HG02852 (cell line): ENCODE measurements at regions not wholly inside any gene's neighbourhood (a gene's known extent, or its start where the extent isn't known, plus 50 kb on each side); places are given as distances from the start of the nearest gene placed in this dataset.

Source experiments
- ATAC-seq: cut with Tn5 transposase; IDR thresholded peaks from one replicate; pipeline ENCODE4 v1.9.1; 2021; ENCODE audit warnings: mild to moderate bottlenecking, moderate library complexity; ENCODE audit not compliant: unreplicated experiment

- no peak for ATAC-seq
Measured at GRCh38 chr1:55374801-55375616, 159.8 kb upstream of the USP24 start.

- no peak for ATAC-seq
Measured at GRCh38 chr1:55374216-55374615, 159.1 kb upstream of the USP24 start.

GRCh38 chr1:55369474-55369873 lies 154.3 kb upstream of the USP24 start:
- no peak for ATAC-seq

DNA sequence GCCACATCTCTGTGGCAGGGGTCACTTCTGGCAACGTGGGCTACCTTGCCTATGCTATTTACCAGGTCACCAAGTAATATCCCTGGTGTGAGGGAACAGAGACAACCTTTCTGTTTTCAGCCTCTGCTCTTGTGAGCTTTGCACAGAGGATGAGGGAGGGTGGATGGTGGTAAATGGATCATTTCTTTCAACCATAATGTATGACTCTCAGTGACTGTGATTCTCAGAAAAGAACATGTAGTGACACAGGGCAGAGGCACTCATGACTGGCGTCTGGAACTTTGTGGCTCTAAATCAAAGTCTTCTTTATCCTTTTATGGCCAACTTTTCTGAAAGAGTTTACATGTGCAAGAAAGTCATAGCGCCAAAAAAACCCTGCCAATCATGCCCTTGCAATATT lies 153.5 kb upstream of the USP24 start:
- no peak for ATAC-seq

DNA sequence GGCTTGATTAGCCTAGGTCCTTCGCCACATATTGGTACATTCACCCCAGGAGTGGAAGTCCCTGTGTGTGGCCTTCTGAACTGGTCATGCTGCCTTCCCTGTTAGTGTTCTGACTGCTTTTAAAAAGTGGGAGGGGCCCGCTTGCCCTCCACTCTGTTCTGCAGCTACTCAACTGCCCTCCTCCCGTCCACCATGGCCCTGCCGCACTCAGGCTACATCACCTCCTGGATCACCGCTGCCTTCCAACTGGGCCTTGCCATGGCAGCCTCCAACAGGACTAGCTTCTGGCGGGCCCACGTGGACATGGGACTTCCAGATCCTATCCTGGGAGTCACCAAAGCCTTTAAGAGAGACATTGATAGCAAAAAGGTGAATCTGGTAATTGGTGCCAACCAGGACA lies 152.1 kb upstream of the USP24 start:
- no peak for ATAC-seq

GRCh38 chr1:55364216-55364615 lies 149.1 kb upstream of the USP24 start:
- no peak for ATAC-seq

DNA sequence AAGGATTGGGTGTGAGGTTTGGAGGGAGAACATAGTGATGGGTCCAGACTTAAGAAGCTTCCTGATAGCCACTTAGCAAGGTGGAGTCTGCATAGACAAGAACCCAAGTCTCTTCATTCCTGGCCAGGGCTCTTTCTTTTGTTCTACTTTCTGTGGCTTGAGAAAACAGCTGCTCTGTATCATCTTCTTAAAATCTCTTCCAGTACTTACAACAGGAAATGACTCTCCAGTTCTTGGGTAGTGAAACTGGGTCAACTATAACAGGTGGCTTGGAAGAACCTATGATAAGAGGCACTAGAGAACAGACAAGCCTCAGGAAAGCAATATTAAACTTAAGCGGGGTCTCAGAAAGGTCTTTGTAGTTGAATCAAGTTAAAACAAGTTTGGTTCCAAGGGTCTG lies 148.1 kb upstream of the USP24 start:
- ATAC-seq = no peak

- ATAC-seq = no peak
Measured at GRCh38 chr1:55362558-55362957, 147.4 kb upstream of the USP24 start.

DNA sequence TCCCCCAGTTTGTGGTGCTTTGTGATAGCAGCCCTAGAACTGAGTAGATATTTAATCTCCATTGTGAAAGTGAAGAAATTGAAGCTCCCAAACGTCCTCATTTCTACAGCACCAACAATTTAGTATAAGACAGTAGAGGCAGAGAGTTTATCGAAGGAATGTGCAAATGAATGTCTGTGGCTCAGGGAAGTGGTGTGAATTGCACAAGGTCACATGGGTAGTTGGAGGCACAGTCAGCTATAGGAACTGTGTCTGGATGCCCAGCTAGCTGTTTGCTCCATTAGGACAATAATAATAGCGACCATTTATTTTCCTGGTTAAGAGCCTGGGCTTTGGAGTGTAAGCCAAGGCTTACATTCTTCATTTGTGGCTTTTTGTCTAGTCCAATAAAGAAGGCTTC lies 144.4 kb upstream of the USP24 start:
- no peak for ATAC-seq

GRCh38 chr1:55358581-55358980 lies 143.4 kb upstream of the USP24 start:
- ATAC-seq = no peak

- ATAC-seq = no peak
Measured at GRCh38 chr1:55355549-55355948, 140.4 kb upstream of the USP24 start.

DNA sequence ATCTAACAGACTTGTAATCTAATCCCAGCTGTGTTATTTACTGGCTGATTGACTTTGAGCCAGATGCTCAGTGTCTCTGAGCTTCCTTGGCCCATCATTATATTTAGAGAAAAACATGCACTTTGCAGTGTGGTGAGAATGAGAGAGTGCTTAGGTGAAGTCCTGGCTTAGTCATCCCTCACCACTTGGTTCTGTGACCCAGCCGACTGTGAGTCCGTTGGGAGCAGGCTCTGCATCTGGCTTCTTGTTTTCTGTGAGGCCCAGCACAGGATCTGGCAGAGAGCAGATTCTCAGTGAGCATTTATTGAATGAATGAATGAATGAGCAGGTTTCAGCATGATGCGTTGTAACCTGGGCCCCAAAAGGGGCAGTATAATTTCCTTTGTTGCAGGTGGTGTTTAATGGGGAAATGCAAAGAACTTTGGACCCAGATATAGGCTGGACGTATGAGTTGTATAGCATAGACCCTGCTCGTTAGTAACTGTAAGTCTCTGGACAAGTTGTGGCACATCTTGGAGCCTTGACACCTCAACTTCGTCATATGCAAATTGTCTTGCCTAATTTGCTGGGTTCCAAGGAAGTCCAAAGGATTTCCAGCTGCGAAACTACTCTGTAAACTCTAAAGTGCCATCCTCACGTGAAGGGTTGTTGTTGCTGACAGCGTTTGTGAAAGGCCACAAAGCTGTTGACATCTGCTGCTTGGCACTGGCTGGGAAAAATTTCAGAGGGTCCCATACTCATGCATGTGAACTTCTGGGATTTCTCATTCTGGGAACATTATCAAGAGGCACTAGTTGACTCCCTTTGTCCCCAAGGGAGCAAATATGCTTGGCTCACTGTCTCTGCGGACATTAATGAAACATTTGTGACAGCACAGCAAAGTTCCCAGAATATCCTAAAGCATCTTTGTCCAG lies 138.8 kb upstream of the USP24 start:
- no peak for ATAC-seq

- ATAC-seq = no peak
Measured at GRCh38 chr1:55352811-55353180, 137.6 kb upstream of the USP24 start.

DNA sequence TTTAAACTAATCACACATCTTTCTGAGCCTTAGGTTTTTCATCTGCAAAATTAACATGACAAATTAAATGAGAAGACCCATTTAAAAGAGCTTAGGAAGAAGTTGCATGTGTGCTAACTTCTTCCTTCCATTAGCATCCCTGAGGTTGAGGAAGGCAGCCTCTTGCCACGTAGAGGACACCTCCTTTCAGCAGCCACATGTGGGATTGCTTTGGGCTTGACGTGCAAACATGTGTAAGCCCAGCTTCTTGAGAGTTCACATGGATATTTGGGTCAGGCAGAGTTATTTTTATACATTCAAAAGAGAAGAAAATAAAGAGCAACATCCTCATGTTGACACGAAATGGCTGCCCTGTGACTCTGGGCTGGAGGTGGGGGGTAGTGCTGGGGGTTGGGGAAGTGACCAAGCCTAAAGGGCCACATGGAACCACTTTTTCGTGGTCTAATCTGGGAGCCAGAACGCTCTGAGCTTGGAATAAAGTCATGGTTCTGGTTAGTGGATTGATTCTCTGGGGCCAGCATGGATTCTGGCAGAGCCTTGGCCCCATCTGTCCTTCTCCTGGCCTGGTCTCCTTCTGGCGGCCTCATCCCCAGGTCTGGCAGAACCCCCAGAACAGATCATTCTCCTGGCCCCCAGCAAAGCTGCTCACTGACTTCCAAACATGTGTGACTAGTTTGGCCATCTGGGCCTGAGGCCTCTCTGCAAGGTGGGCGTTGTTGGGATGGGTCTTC lies 137.1 kb upstream of the USP24 start:
- ATAC-seq = no peak

DNA sequence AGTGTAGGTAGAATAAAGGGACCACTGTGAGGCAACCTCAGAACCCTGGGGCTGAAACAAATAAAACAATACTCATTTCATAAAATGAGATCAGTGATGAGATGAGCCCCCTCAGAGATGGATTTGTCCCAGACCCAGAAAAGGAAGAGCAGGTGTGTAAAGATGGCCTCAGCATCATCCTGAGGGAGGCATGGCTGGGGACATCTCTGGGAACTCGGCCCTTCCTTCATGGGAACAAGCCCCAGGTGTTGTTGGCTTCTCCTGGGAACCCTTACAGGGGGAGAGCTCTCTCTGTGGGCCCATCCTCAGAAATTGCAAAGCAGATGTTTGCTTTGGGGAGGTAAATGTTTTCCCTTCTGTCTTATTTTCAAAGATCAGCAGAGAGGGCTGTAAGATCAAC lies 133.2 kb upstream of the USP24 start:
- ATAC-seq = no peak

- no peak for ATAC-seq
Measured at GRCh38 chr1:55347866-55348265, 132.7 kb upstream of the USP24 start.

DNA sequence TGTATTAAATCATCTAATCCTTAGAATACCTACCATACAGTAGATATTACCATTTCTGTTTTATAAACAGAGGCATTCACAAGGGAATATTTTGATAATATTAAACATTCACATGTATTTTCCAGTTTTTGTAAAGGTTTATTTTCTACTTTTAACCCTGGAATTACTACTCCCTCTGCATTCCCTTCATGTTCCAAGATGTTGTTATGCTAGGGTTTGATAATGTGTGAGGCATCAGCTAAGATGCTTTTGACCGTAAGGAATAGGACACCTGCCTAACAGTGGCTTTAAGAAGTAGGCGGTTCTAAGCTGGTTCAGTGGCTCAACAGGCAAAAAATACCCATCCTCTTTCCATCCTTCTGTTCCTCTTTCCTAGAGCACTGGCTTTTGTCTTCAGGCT lies 131.9 kb upstream of the USP24 start:
- no peak for ATAC-seq

DNA sequence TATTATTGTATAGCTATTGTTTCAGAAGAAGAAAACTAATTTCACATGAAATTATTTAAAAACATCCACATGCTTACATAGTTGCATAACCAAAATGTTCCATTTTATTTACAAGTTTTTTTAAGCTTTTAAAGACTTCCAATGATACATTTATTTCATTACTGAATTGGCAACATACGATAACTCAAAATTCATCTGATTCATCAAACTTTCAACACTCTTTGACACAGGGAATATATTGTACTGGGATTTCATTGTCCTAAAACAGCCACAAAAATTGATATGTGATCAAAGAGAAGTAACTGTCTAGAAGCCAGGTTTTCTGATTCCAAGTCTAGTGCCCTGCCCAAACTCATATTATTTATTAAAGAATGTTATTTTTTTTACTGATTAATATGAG lies 131.4 kb upstream of the USP24 start:
- no peak for ATAC-seq

DNA sequence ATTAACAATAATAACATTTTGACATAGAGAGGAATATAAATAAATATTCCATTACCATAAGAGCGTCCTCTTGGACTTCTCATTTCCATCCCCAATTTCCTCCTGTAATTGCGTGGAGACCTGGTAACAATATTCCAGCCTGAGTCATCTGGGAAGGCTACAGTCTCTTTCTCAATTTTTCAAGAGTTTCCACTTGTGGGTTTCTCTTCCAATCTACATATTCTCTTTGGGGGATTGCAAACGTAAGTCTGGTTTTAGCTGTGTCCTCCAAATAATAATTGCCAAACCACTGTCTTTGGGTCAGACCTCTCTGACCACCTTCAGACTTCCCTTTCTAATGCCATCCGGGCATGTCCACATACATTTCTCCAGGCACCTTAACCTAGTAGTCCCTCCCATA lies 124.5 kb upstream of the USP24 start:
- ATAC-seq = no peak

- ATAC-seq = no peak
Measured at GRCh38 chr1:55338448-55338820, 123.3 kb upstream of the USP24 start.

GRCh38 chr1:55337801-55338447 lies 122.8 kb upstream of the USP24 start:
- ATAC-seq = no peak
